H9 (cell line): ENCODE measurements at regions not wholly inside any gene's neighbourhood (a gene's known extent, or its start where the extent isn't known, plus 50 kb on each side); places are given as distances from the start of the nearest gene placed in this dataset.

ENCODE experiments used
- DNase-seq: peaks from one replicate; pipeline ENCODE4 v3.0.0-alpha.2; 2017
- H2AFZ ChIP-seq: one replicate; pipeline ENCODE4 v1.6.1; 2013; ENCODE audit warnings: mild to moderate bottlenecking, low read length, control low read depth, moderate library complexity
- H2AK5ac ChIP-seq: 2 replicates; pipeline ENCODE4 v1.6.1; 2013; ENCODE audit warnings: low read length, control low read depth, mixed read lengths; ENCODE audit not compliant: insufficient read length
- H2BK120ac ChIP-seq: one replicate; pipeline ENCODE4 v1.6.1; 2013; ENCODE audit warnings: low read depth, mild to moderate bottlenecking, low read length, control low read depth, inconsistent platforms; ENCODE audit not compliant: poor library complexity, severe bottlenecking
- H2BK12ac ChIP-seq: 2 replicates; pipeline ENCODE4 v1.6.1; 2013; ENCODE audit warnings: low read length, control low read depth, mixed read lengths, low read depth; ENCODE audit not compliant: insufficient read length
- H2BK15ac ChIP-seq: 2 replicates; pipeline ENCODE4 v1.6.1; 2013; ENCODE audit warnings: low read depth, low read length, control low read depth
- H2BK20ac ChIP-seq: one replicate; pipeline ENCODE4 v1.6.1; 2013; ENCODE audit warnings: low read depth, mild to moderate bottlenecking, low read length, control low read depth, inconsistent platforms; ENCODE audit not compliant: poor library complexity, severe bottlenecking
- H2BK5ac ChIP-seq: 2 replicates; pipeline ENCODE4 v1.6.1; 2013; ENCODE audit warnings: low read length, control low read depth, mixed read lengths; ENCODE audit not compliant: insufficient read length
- H3K14ac ChIP-seq: 2 replicates; pipeline ENCODE4 v1.6.1; 2013; ENCODE audit warnings: low read length, control low read depth; ENCODE audit not compliant: insufficient read depth
- H3K18ac ChIP-seq: 2 replicates; pipeline ENCODE4 v1.6.1; 2013; ENCODE audit warnings: low read depth, mild to moderate bottlenecking, mixed read lengths, low read length, control low read depth; ENCODE audit not compliant: insufficient read length
- H3K23ac ChIP-seq: 2 replicates; pipeline ENCODE4 v1.6.1; 2013; ENCODE audit warnings: low read length, control low read depth, mixed read lengths, low read depth; ENCODE audit not compliant: insufficient read length
- H3K23me2 ChIP-seq: 2 replicates; pipeline ENCODE4 v1.6.1; 2013; ENCODE audit warnings: low read depth, mild to moderate bottlenecking, mixed read lengths, low read length, control low read depth; ENCODE audit not compliant: insufficient read length, poor library complexity, severe bottlenecking
- H3K27ac ChIP-seq: 2 replicates; pipeline ENCODE4 v1.5.1; 2013; ENCODE audit warnings: low read length, control low read depth, mixed read lengths, low read depth; ENCODE audit not compliant: insufficient read length
- H3K27me3 ChIP-seq: 2 replicates; pipeline ENCODE4 v1.6.1; 2013; ENCODE audit warnings: low read length, control low read depth, inconsistent platforms; ENCODE audit not compliant: insufficient read depth
- H3K4ac ChIP-seq: 2 replicates; pipeline ENCODE4 v1.6.1; 2013; ENCODE audit warnings: low read depth, mild to moderate bottlenecking, control low read depth, inconsistent platforms, low read length, moderate library complexity
- H3K4me1 ChIP-seq: 2 replicates; pipeline ENCODE4 v1.6.1; 2013; ENCODE audit warnings: low read length, control low read depth, inconsistent platforms; ENCODE audit not compliant: insufficient read depth
- H3K4me2 ChIP-seq: 2 replicates; pipeline ENCODE4 v1.6.1; 2013; ENCODE audit warnings: low read length, control low read depth, mixed read lengths; ENCODE audit not compliant: insufficient read length, insufficient read depth
- H3K56ac ChIP-seq: 2 replicates; pipeline ENCODE4 v1.6.1; 2013; ENCODE audit warnings: low read depth, mild to moderate bottlenecking, mixed read lengths, low read length, control low read depth; ENCODE audit not compliant: insufficient read length
- H3K79me1 ChIP-seq: 2 replicates; pipeline ENCODE4 v1.6.1; 2013; ENCODE audit warnings: low read depth, mild to moderate bottlenecking, moderate library complexity, low read length, control low read depth, inconsistent platforms; ENCODE audit not compliant: insufficient read depth, poor library complexity, severe bottlenecking
- H3K79me2 ChIP-seq: 2 replicates; pipeline ENCODE4 v1.6.1; 2013; ENCODE audit warnings: low read length, control low read depth, inconsistent platforms; ENCODE audit not compliant: insufficient read depth
- H3K9ac ChIP-seq: 2 replicates; pipeline ENCODE4 v1.6.1; 2013; ENCODE audit warnings: low read length, control low read depth, mixed read lengths; ENCODE audit not compliant: insufficient read length; ENCODE audit errors: extremely low read depth
- H3K9me3 ChIP-seq: one replicate; pipeline ENCODE4 v1.6.1; 2013; ENCODE audit warnings: low read depth, low read length, inconsistent platforms; ENCODE audit not compliant: control insufficient read depth
- H3T11ph ChIP-seq: one replicate; pipeline ENCODE4 v1.6.1; 2013; ENCODE audit warnings: mild to moderate bottlenecking, low read length, control low read depth, inconsistent platforms
- H4K20me1 ChIP-seq: one replicate; pipeline ENCODE4 v1.6.1; 2013; ENCODE audit not compliant: control insufficient read depth, insufficient read length, insufficient read depth
- H4K5ac ChIP-seq: 2 replicates; pipeline ENCODE4 v1.6.1; 2013; ENCODE audit warnings: low read depth, mild to moderate bottlenecking, mixed read lengths, low read length, control low read depth; ENCODE audit not compliant: insufficient read length
- H4K8ac ChIP-seq: replicated peaks from 2 replicates; pipeline ENCODE4 v1.6.1; 2013; ENCODE audit warnings: low read length, control low read depth, mixed read lengths, low read depth; ENCODE audit not compliant: insufficient read length
- H4K91ac ChIP-seq: 2 replicates; pipeline ENCODE4 v1.6.1; 2013; ENCODE audit warnings: low read depth, mild to moderate bottlenecking, moderate library complexity, mixed read lengths, low read length, control low read depth; ENCODE audit not compliant: insufficient read length
- H3K27ac Mint-ChIP-seq, 3 experiments: 2 replicates in 2 of 3; 3 replicates in 1 of 3; pipeline ENCODE4 v1.8.0; 2020 to 2021; ENCODE audit warnings: mixed read lengths in 3 of 3, mild to moderate bottlenecking in 1 of 3, moderate library complexity in 1 of 3
- H3K27me3 Mint-ChIP-seq: 2 replicates; pipeline ENCODE4 v1.8.0; 2021; ENCODE audit warnings: low read depth, mild to moderate bottlenecking, moderate library complexity, mixed read lengths
- H3K36me3 Mint-ChIP-seq, 3 experiments: 2 replicates in 2 of 3; 3 replicates in 1 of 3; pipeline ENCODE4 v1.8.0; 2020 to 2021; ENCODE audit warnings: low read depth in 3 of 3, mixed read lengths in 3 of 3; ENCODE audit not compliant: insufficient read depth in 1 of 3
- H3K4me1 Mint-ChIP-seq, 2 experiments: 2 replicates each; pipeline ENCODE4 v1.8.0; 2020; ENCODE audit warnings: mixed read lengths in 2 of 2
- H3K4me3 Mint-ChIP-seq, 2 experiments: 2 replicates in 1 of 2; 3 replicates in 1 of 2; pipeline ENCODE4 v1.8.0; 2020 to 2021; ENCODE audit warnings: mild to moderate bottlenecking in 2 of 2, mixed read lengths in 2 of 2, moderate library complexity in 1 of 2
- H3K9me3 Mint-ChIP-seq, 2 experiments: 2 replicates in 1 of 2; 3 replicates in 1 of 2; pipeline ENCODE4 v1.8.0; 2020; ENCODE audit warnings: mild to moderate bottlenecking in 2 of 2, mixed read lengths in 2 of 2, moderate library complexity in 1 of 2
- CTCF ChIP-seq: fragments of 200-600 bp; sonication (generic); conservative IDR thresholded peaks from 3 replicates; pipeline ENCODE4 v1.8.0; 2021; ENCODE audit warnings: antibody characterized with exemption, mild to moderate bottlenecking
- WGBS: extraction: QIAGEN DNeasy Blood & Tissue Kit; methylation state at CpG from one replicate; pipeline ENCODE4 v1.1.7; 2013; ENCODE audit warnings: missing lambda C conversion rate, low lambda C conversion rate, mixed read lengths; ENCODE audit not compliant: insufficient read length; ENCODE audit errors: extremely low coverage; 5-methylcytosine and 5-hydroxymethylcytosine counted together

GRCh38 chr11:114896594-114896993 lies 218.3 kb downstream of the NXPE2 start:
- Histone ChIP-seq H4K5ac (no peak overlapping the region), H3K14ac (no peak overlapping the region), H3K18ac (no peak overlapping the region), H3T11ph (no peak overlapping the region), H3K56ac (no peak overlapping the region), H2AFZ (no peak overlapping the region), H3K27ac (no peak overlapping the region), H3K4me1 (no peaks in the 10 kb centered on the region), H3K23me2 (no peaks in the 10 kb centered on the region), H3K4me2 (no peak overlapping the region), H2BK12ac (no peak overlapping the region), H4K20me1 (no peaks in the 10 kb centered on the region), H3K27me3 (no peaks in the 10 kb centered on the region), H2BK120ac (no peak overlapping the region), H3K9me3 (no peaks in the 10 kb centered on the region), H3K79me1 (no peaks in the 10 kb centered on the region), H2AK5ac (no peak overlapping the region), H3K9ac (no peak overlapping the region), H2BK5ac (no peak overlapping the region), H4K91ac (no peak overlapping the region), H2BK15ac (no peak overlapping the region), H4K8ac (no peak overlapping the region), H3K4ac (no peak overlapping the region), H3K79me2 (no peaks in the 10 kb centered on the region), H2BK20ac (no peak overlapping the region), H3K23ac (no peak overlapping the region)
- TF ChIP-seq CTCF: no peak
- no peaks in the 10 kb centered on the region; a peak in 1 of 5 replicates for H3K9me3 Mint-ChIP-seq
- H3K27me3 Mint-ChIP-seq: peaks cover 12% of the 10 kb centered on the region
- peaks cover 0 to 6% of the 10 kb centered on the region in 2 experiments; a peak in 2 of 4 replicates for H3K4me1 Mint-ChIP-seq
- no CpG with 5 or more reads among the region's 4 CpGs for WGBS
- no peak for DNase-seq
- no peaks in the 10 kb centered on the region; a peak in 1 of 7 replicates for H3K36me3 Mint-ChIP-seq
- no peak overlapping the region for H3K4me3 Mint-ChIP-seq
- peak overlapping the region in 1 of 3 experiments; percentile 25; a peak in 2 of 7 replicates for H3K27ac Mint-ChIP-seq
